CD4-positive, alpha-beta memory T cell (primary cell): ENCODE measurements at regions not wholly inside any gene's neighbourhood (a gene's known extent, or its start where the extent isn't known, plus 50 kb on each side); places are given as distances from the start of the nearest gene placed in this dataset.

Source experiments
- CTCF ChIA-PET: fragments of 350-600 bp; sonication (Branson Sonifier 250); formaldehyde crosslinking; loops from one replicate; lab custom pipeline; 2021; ENCODE audit warnings: inconsistent platforms; ENCODE audit not compliant: partially characterized antibody; lab: Charles Lee
- POLR2A ChIA-PET: fragments of 350-600 bp; sonication (Branson Sonifier 250); formaldehyde crosslinking; loops from one replicate; lab custom pipeline; 2021; ENCODE audit not compliant: partially characterized antibody; lab: Charles Lee
- DNase-seq, 5 donors: peaks; one replicate each; pipeline versions ENCODE4 v3.0.0 to v3.0.0-alpha.2; 2020 to 2022; ENCODE audit warnings: mixed read lengths in 1 of 5
- H3K27ac ChIP-seq: one replicate; pipeline ENCODE4 v1.7.0; 2013; ENCODE audit warnings: low read depth, low read length
- H3K27me3 ChIP-seq: 2 replicates; pipeline ENCODE4 v1.7.0; 2013; ENCODE audit warnings: mild to moderate bottlenecking, low read length, moderate library complexity; ENCODE audit not compliant: insufficient read depth
- H3K36me3 ChIP-seq: 2 replicates; pipeline ENCODE4 v1.7.0; 2013; ENCODE audit warnings: mild to moderate bottlenecking, low read length, moderate library complexity; ENCODE audit not compliant: insufficient read depth
- H3K4me1 ChIP-seq: 2 replicates; pipeline ENCODE4 v1.7.0; 2013; ENCODE audit warnings: mild to moderate bottlenecking, low read length, moderate library complexity; ENCODE audit not compliant: insufficient read depth
- H3K4me3 ChIP-seq, 2 donors: one replicate each; pipeline ENCODE4 v1.7.0; 2013; ENCODE audit warnings: low read length in 2 of 2, mild to moderate bottlenecking in 1 of 2
- H3K9me3 ChIP-seq, 2 donors: one replicate each; pipeline ENCODE4 v1.7.0; 2013; ENCODE audit warnings: low read length in 2 of 2, control low read depth in 1 of 2; ENCODE audit not compliant: control insufficient read depth in 1 of 2
- H3K27ac Mint-ChIP-seq, 7 donors: one replicate each; pipeline ENCODE4 v1.8.0; 2020 to 2021; ENCODE audit warnings: mixed read lengths in 7 of 7, mild to moderate bottlenecking in 6 of 7, inconsistent platforms in 3 of 7, moderate library complexity in 3 of 7
- H3K27me3 Mint-ChIP-seq, 2 donors: one replicate each; pipeline ENCODE4 v1.8.0; 2020 to 2021; ENCODE audit warnings: mixed read lengths in 2 of 2
- H3K36me3 Mint-ChIP-seq, 2 donors: one replicate each; pipeline ENCODE4 v1.8.0; 2020 to 2021; ENCODE audit warnings: mixed read lengths in 2 of 2, inconsistent platforms in 1 of 2, mild to moderate bottlenecking in 1 of 2
- H3K4me1 Mint-ChIP-seq, 4 donors: one replicate each; pipeline ENCODE4 v1.8.0; 2020 to 2021; ENCODE audit warnings: mixed read lengths in 4 of 4, mild to moderate bottlenecking in 1 of 4
- H3K4me3 Mint-ChIP-seq, 8 donors: one replicate each; pipeline ENCODE4 v1.8.0; 2020 to 2021; ENCODE audit warnings: mixed read lengths in 8 of 8, mild to moderate bottlenecking in 7 of 8, moderate library complexity in 6 of 8, inconsistent platforms in 3 of 8
- H3K9me3 Mint-ChIP-seq, 8 donors: one replicate each; pipeline ENCODE4 v1.8.0; 2020 to 2021; ENCODE audit warnings: mixed read lengths in 8 of 8, mild to moderate bottlenecking in 5 of 8, inconsistent platforms in 3 of 8, moderate library complexity in 1 of 8
- intact Hi-C: fragments of 100-400 bp; cut with micrococcal nuclease; formaldehyde crosslinking; loops from one replicate; pipeline ENCODE4 v1.15.1; 2023

DNA sequence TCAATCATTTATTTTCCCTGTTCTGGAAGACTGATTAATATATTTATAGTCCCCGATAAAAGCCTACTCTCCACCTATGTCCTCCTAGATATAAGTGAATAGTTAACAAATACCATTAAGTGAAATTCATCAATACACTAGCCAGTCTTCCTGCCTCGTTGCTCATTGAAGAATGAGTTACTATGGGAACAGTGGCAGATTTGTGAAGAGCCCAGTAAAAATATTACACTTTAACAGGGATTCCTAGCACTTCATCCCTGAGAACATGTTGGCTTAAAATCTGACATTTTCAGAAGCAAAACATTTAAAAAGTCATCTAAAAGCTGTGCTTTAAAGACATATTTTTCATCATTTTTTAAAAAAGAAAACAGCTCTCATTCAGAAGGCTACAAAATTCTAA is 848.7 kb upstream of the NXPH2 start:
- Histone ChIP-seq H3K4me1 (no peaks in the 10 kb centered on the region), H3K36me3 (no peaks in the 10 kb centered on the region), H3K27ac (no peak overlapping the region), H3K27me3 (no peaks in the 10 kb centered on the region), H3K9me3 (no peaks in the 10 kb centered on the region), H3K4me3 (no peak overlapping the region)
- Mint-ChIP-seq H3K4me3 (no peak overlapping the region), H3K9me3 (peaks cover 0 to 18% (median 7%) of the 10 kb centered on the region in 8 donors), H3K27ac (no peak overlapping the region), H3K27me3 (no peaks in the 10 kb centered on the region), H3K36me3 (no peaks in the 10 kb centered on the region), H3K4me1 (no peaks in the 10 kb centered on the region)
- CTCF ChIA-PET: no interaction called here
- POLR2A ChIA-PET: no interaction called here
- DNase-seq: no peak
- intact Hi-C loops: no loop called here

DNA sequence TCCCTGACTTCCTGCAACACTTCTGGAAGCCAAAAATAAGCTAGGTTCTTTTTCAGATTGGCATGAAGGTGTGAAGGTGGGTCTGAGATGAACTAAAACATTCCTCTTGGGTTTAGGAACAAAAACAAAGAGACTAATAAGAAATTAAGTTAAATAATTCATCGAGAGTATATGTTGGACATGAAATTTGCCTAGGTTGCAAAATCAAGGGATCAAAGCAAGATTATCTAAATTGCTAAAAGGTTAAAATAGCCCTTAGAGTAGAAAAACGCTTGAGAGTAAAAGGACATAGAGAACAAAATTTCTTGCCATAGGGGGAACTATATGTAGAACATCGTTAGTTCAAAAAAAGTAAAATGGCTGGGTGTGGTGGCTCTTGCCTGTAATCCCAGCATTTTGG is 845.9 kb upstream of the NXPH2 start:
- Mint-ChIP-seq H3K27ac (no peak overlapping the region), H3K36me3 (no peaks in the 10 kb centered on the region), H3K27me3 (no peaks in the 10 kb centered on the region), H3K9me3 (peaks cover 0 to 26% (median 15%) of the 10 kb centered on the region in 8 donors), H3K4me3 (no peak overlapping the region), H3K4me1 (no peaks in the 10 kb centered on the region)
- ChIA-PET CTCF (no interaction called here), POLR2A (no interaction called here)
- Histone ChIP-seq H3K4me1 (no peaks in the 10 kb centered on the region), H3K4me3 (no peak overlapping the region), H3K9me3 (no peaks in the 10 kb centered on the region), H3K27me3 (no peaks in the 10 kb centered on the region), H3K36me3 (no peaks in the 10 kb centered on the region), H3K27ac (no peak overlapping the region)
- intact Hi-C loops: no loop called here
- DNase-seq: no peak

DNA sequence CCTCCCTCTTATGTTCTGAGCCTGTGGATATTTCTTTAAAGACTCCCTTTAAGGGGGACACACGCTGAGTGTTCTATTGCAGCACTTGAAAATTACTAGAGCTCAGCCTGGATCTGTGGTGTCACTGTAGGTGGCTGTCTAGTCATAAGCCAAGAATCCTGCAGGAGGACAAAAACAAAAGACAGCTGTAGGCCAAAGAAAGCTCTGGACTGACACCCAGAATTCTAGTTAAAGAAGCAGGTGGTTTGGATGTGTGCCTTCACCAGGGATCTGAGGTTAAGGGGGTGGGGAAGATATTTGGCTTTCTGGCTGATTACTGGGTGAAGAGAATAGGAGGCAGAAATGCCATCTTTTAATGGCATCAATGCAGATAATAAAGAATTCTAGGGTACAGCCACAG is 842.5 kb upstream of the NXPH2 start:
- Mint-ChIP-seq H3K9me3 (peaks cover 0 to 36% (median 21%) of the 10 kb centered on the region in 8 donors), H3K4me1 (no peaks in the 10 kb centered on the region), H3K27ac (no peak overlapping the region), H3K27me3 (no peaks in the 10 kb centered on the region), H3K36me3 (no peaks in the 10 kb centered on the region), H3K4me3 (no peak overlapping the region)
- POLR2A ChIA-PET: no interaction called here
- CTCF ChIA-PET: no interaction called here
- Histone ChIP-seq H3K4me1 (no peaks in the 10 kb centered on the region), H3K9me3 (no peaks in the 10 kb centered on the region), H3K27me3 (no peaks in the 10 kb centered on the region), H3K36me3 (no peaks in the 10 kb centered on the region), H3K27ac (no peak overlapping the region), H3K4me3 (no peak overlapping the region)
- no peak for DNase-seq
- intact Hi-C loops: no loop called here

DNA sequence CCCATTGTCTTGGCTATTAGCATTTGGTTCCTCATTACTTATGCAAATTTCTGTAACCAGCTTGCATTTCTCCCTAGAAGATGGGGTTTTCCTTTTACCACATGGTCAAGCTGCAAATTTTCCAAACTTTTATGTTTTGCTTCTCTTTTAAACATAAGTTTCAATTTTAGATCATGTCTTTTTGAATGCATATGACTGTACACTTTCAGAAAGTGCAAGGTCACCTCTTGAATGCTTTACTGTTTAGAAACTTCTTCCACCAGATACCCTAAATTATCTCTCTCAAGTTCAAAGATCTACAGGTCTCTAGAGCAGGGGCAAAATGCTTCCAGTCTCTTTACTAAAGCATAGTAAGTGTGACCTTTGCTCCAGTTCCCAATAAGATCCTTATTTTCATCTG is 837.6 kb upstream of the NXPH2 start:
- no peaks in the 10 kb centered on the region for H3K27me3 ChIP-seq

GRCh38 chr2:139613264-139613663 is 833.1 kb upstream of the NXPH2 start:
- POLR2A ChIA-PET: no interaction called here

More for the DNA sequence above, 837.6 kb upstream of the NXPH2 start:
- DNase-seq: no peak
- Histone ChIP-seq H3K27ac (no peak overlapping the region), H3K36me3 (no peaks in the 10 kb centered on the region), H3K9me3 (no peaks in the 10 kb centered on the region), H3K4me3 (no peak overlapping the region), H3K4me1 (no peaks in the 10 kb centered on the region)
- CTCF ChIA-PET: no interaction called here
- H3K36me3 Mint-ChIP-seq: no peaks in the 10 kb centered on the region
- no peaks in the 10 kb centered on the region for H3K4me1 Mint-ChIP-seq
- no peak overlapping the region for H3K27ac Mint-ChIP-seq
- POLR2A ChIA-PET: no interaction called here
- H3K4me3 Mint-ChIP-seq: no peak overlapping the region
- intact Hi-C loops: no loop called here
- H3K9me3 Mint-ChIP-seq: peaks cover 0 to 42% (median 19%) of the 10 kb centered on the region in 8 donors
- H3K27me3 Mint-ChIP-seq: no peaks in the 10 kb centered on the region

GRCh38 chr2:139610512-139610911 is 830.3 kb upstream of the NXPH2 start:
- peaks cover 2 to 33% (median 16%) of the 10 kb centered on the region in 8 donors for H3K9me3 Mint-ChIP-seq
- H3K27ac Mint-ChIP-seq: no peak overlapping the region
- H3K4me3 ChIP-seq: no peak overlapping the region
- H3K9me3 ChIP-seq: peaks cover 0 to 5% of the 10 kb centered on the region in 2 donors
- no peak overlapping the region for H3K4me3 Mint-ChIP-seq
- no peaks in the 10 kb centered on the region for H3K27me3 Mint-ChIP-seq
- no peaks in the 10 kb centered on the region for H3K4me1 ChIP-seq
- no peaks in the 10 kb centered on the region for H3K36me3 ChIP-seq
- H3K27ac ChIP-seq: no peak overlapping the region
- no peaks in the 10 kb centered on the region for H3K36me3 Mint-ChIP-seq
- POLR2A ChIA-PET: no interaction called here
- no peaks in the 10 kb centered on the region for H3K4me1 Mint-ChIP-seq
- H3K27me3 ChIP-seq: no peaks in the 10 kb centered on the region
- no peak for DNase-seq
- CTCF ChIA-PET: no interaction called here
- intact Hi-C loops: no loop called here

More at GRCh38 chr2:139613264-139613663, 833.1 kb upstream of the NXPH2 start:
- intact Hi-C loops: no loop called here
- H3K4me3 Mint-ChIP-seq: no peak overlapping the region
- no peak overlapping the region for H3K4me3 ChIP-seq
- no peak for DNase-seq
- no peaks in the 10 kb centered on the region for H3K36me3 Mint-ChIP-seq
- H3K27me3 ChIP-seq: no peaks in the 10 kb centered on the region
- H3K36me3 ChIP-seq: no peaks in the 10 kb centered on the region
- H3K27me3 Mint-ChIP-seq: no peaks in the 10 kb centered on the region
- H3K9me3 ChIP-seq: peaks cover 0 to 5% of the 10 kb centered on the region in 2 donors
- H3K27ac Mint-ChIP-seq: no peak overlapping the region
- no peaks in the 10 kb centered on the region for H3K4me1 ChIP-seq
- peaks cover 0 to 26% (median 13%) of the 10 kb centered on the region in 8 donors for H3K9me3 Mint-ChIP-seq
- CTCF ChIA-PET: no interaction called here
- H3K27ac ChIP-seq: no peak overlapping the region
- no peaks in the 10 kb centered on the region for H3K4me1 Mint-ChIP-seq

- Mint-ChIP-seq H3K36me3 (no peaks in the 10 kb centered on the region), H3K27ac (no peak overlapping the region), H3K4me3 (no peak overlapping the region), H3K27me3 (no peaks in the 10 kb centered on the region), H3K9me3 (peaks cover 2 to 33% (median 16%) of the 10 kb centered on the region in 8 donors), H3K4me1 (no peaks in the 10 kb centered on the region)
- H3K27ac ChIP-seq: no peak overlapping the region
- intact Hi-C loops: no loop called here
- ChIA-PET POLR2A (no interaction called here), CTCF (no interaction called here)
- DNase-seq: no peak
- no peaks in the 10 kb centered on the region for H3K4me1 ChIP-seq
- H3K4me3 ChIP-seq: no peak overlapping the region
- H3K36me3 ChIP-seq: no peaks in the 10 kb centered on the region
- H3K27me3 ChIP-seq: no peaks in the 10 kb centered on the region
- H3K9me3 ChIP-seq: peaks cover 0 to 5% of the 10 kb centered on the region in 2 donors
Observed at GRCh38 chr2:139609109-139609508, 828.9 kb upstream of the NXPH2 start.

DNA sequence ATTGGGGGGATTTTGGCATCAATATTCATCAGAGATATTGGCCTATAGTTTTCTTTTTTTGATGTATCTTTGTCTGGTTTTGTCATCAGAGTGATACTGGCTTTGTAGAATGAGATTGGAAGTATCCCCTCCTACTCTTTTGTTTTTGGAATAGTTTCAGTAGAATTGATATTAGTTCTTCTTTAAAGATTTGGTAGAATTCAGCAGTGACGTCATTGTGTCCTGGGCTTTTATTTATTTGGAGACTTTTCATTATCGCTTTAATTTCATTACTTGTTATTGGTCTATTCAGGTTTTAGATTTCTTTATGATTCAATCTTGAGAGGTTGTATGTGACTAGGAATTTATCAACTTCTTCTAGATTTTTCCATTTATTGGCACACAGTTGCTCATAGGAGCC is 825.5 kb upstream of the NXPH2 start:
- CTCF ChIA-PET: no interaction called here
- Histone ChIP-seq H3K4me3 (no peak overlapping the region), H3K27me3 (no peaks in the 10 kb centered on the region), H3K27ac (no peak overlapping the region), H3K4me1 (no peaks in the 10 kb centered on the region), H3K36me3 (no peaks in the 10 kb centered on the region), H3K9me3 (peaks cover 2 to 8% of the 10 kb centered on the region in 2 donors)
- H3K9me3 Mint-ChIP-seq: peaks cover 2 to 33% (median 10%) of the 10 kb centered on the region in 8 donors
- no peak for DNase-seq
- H3K27me3 Mint-ChIP-seq: no peaks in the 10 kb centered on the region
- H3K4me3 Mint-ChIP-seq: no peak overlapping the region
- POLR2A ChIA-PET: no interaction called here
- no peaks in the 10 kb centered on the region for H3K36me3 Mint-ChIP-seq
- H3K27ac Mint-ChIP-seq: no peak overlapping the region
- intact Hi-C loops: no loop called here
- no peaks in the 10 kb centered on the region for H3K4me1 Mint-ChIP-seq
